ENCODE measurements at regions not wholly inside any gene's neighbourhood (a gene's known extent, or its start where the extent isn't known, plus 50 kb on each side); places are given as distances from the start of the nearest gene placed in this dataset.

DNA sequence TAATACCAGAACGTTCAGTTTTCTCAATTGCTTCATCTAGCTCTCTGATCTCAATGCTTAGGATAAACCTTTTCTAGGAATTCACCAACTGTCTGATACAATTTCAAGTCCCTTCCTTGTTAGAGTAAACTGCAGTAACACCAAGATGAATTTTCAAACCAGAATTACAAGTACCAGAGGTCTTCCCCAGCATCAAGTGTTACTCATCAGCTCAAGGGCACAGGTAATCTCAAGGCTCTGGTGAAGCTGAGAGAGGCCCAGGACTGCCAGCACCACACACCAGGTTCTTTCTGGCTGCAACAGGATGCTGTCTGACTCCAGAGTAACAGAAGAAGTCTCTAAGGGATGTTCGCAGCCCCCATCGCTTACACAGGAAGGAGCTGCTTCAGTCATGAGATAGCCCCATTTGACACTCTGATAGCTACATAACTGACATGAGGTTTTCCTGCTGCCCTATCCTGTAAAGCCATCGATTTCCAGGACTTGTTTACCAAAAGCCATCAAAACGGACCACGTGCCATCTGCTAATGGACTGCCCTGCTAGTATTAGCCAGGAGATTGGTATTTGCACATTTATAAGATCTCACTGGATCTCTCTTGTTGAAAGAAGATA is 549.4 kb downstream of the UTRN start:
- POLR2A ChIA-PET (ENCODE audit: low non-redundant PET) = no interaction called here
- TF ChIP-seq, protein P1, sequence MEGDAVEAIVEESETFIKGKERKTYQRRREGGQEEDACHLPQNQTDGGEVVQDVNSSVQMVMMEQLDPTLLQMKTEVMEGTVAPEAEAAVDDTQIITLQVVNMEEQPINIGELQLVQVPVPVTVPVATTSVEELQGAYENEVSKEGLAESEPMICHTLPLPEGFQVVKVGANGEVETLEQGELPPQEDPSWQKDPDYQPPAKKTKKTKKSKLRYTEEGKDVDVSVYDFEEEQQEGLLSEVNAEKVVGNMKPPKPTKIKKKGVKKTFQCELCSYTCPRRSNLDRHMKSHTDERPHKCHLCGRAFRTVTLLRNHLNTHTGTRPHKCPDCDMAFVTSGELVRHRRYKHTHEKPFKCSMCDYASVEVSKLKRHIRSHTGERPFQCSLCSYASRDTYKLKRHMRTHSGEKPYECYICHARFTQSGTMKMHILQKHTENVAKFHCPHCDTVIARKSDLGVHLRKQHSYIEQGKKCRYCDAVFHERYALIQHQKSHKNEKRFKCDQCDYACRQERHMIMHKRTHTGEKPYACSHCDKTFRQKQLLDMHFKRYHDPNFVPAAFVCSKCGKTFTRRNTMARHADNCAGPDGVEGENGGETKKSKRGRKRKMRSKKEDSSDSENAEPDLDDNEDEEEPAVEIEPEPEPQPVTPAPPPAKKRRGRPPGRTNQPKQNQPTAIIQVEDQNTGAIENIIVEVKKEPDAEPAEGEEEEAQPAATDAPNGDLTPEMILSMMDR (conservative IDR thresholded peaks at IDR 0.05; ENCODE audit: low read depth) = no peak
- H3K27ac ChIP-seq = no peak overlapping the region
- DNase-seq (ENCODE audit: low spot score) = no peak
- CTCF ChIA-PET = no interaction called here

DNA sequence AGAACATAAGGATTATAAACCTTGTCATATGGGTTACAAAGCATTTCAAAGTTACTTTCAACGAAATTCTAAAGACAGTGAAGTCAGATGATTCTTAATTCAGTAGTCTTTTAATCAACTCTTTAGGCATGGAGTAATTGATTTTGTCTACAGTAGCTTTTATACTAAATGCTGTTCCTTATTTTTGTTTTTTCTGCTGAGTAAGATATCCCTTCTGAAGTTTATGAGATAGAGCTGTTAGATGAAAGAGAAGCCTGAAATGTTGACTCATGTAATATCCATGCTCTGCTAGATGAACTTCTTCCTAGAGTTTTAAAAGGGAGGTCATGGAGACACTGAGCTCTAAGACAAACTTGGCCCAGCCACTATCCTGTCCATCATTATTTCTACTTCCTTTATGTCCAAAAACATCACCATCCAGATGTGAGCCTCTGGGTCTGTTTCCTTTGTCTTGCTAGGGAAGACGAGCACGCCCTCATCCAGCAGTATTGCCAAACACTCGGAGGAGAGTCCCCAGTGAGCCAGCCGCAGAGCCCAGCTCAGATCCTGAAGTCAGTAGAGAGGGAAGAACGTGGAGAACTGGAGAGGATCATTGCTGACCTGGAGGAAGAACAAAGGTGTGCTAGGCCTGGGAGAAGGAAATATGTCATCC is 550.3 kb downstream of the UTRN start:
- CTCF ChIA-PET = interaction anchor here (0.6 kb wide), 1 partner anchor 26 kb away, joined by 3 read pairs; no protein-coding TSS in a partner anchor
- POLR2A ChIA-PET (ENCODE audit: low non-redundant PET) = no interaction called here
- TF ChIP-seq, protein P1 (conservative IDR thresholded peaks at IDR 0.05; ENCODE audit: low read depth) = no peak
- H3K27ac ChIP-seq = no peak overlapping the region
- DNase-seq (ENCODE audit: low spot score) = no peak

DNA sequence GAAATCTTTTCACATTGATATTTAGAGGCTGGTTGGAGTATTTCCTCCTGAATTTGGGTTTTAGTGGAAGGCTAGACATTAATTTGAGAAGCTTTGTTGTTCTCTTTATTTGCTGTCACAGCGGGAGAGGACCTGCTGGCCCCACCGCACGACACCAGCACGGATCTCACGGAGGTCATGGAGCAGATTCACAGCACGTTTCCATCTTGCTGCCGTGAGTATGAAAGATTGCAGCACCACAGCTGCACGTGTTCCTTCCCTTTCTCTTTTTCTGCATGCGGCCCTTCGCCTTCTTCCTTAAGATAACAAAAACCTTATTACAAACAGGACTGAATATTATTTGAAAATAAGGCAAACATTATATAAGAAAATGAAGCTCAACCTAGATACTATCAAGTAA is 555.5 kb downstream of the UTRN start:
- DNase-seq (ENCODE audit: low spot score) = no peak
- H3K27ac ChIP-seq = no peak overlapping the region
- POLR2A ChIA-PET (ENCODE audit: low non-redundant PET) = no interaction called here
- TF ChIP-seq, protein P1 (conservative IDR thresholded peaks at IDR 0.05; ENCODE audit: low read depth) = no peak
- CTCF ChIA-PET = interaction anchor here (0.7 kb wide), 1 partner anchor 1703 kb away, joined by 3 read pairs; no protein-coding TSS in a partner anchor

DNA sequence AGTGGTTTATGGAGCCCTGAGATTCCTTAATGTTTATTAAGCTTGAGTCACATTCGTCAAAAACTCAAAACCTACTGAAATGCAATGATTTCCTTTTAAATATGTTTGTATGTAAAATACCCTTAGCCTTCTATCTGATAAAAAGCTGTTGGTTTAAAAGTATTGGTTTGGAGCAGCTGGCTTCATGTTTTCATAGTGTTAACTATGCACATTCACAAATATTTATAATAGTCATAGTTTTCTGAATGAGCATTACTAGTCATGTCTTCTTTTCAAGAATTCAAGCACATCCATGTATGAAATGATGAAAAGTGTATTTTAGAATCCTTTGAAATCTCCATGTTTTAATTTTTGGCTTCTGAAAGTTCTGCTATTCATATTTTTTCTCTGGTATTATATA is 558.6 kb downstream of the UTRN start:
- TF ChIP-seq, protein P1 (conservative IDR thresholded peaks at IDR 0.05; ENCODE audit: low read depth) = no peak
- ChIA-PET POLR2A (ENCODE audit: low non-redundant PET) (no interaction called here), CTCF (interaction anchor here (0.6 kb wide), 1 partner anchor 244 kb away, joined by 3 read pairs; no protein-coding TSS in a partner anchor)
- no peak for DNase-seq (ENCODE audit: low spot score)
- no peak overlapping the region for H3K27ac ChIP-seq

GRCh38 chr6:144844596-144844995 is 559.5 kb downstream of the UTRN start:
- TF ChIP-seq, protein P1 (conservative IDR thresholded peaks at IDR 0.05; ENCODE audit: low read depth) = no peak
- ChIA-PET CTCF (interaction anchor here (0.6 kb wide), 1 partner anchor 1895 kb away, joined by 3 read pairs; no protein-coding TSS in a partner anchor), POLR2A (ENCODE audit: low non-redundant PET) (no interaction called here)
- no peak for DNase-seq (ENCODE audit: low spot score)
- H3K27ac ChIP-seq = no peak overlapping the region

DNA sequence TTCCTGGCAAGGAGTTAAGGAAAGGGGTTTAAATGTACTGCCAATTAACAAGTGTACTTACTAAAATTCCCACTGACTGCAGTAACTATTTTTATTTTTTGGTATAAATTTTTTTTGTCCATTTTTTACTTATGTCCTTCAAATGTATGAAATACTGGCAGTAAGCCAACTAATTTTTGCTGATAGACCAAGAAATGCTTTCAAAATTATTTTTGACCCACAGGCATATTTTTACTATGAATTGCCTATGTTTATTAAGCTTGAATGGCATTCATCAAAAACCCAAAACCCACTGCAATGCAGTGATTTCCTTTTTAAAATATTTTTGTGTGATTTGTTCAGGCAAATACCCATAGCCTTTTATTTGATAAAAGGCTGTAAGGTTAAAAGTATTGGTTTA is 560.1 kb downstream of the UTRN start:
- DNase-seq (ENCODE audit: low spot score) = no peak
- no peak overlapping the region for H3K27ac ChIP-seq
- ChIA-PET POLR2A (ENCODE audit: low non-redundant PET) (no interaction called here), CTCF (interaction anchor here (0.6 kb wide), 2 partner anchors 112 to 1894 kb away, joined by 3 read pairs; no protein-coding TSS in a partner anchor)
- TF ChIP-seq, protein P1 (conservative IDR thresholded peaks at IDR 0.05; ENCODE audit: low read depth) = no peak

All from RWPE1 (cell line).